Erythroblast (primary cell): ENCODE measurements at regions not wholly inside any gene's neighbourhood (a gene's known extent, or its start where the extent isn't known, plus 50 kb on each side); places are given as distances from the start of the nearest gene placed in this dataset.

ENCODE experiments used
- DNase-seq, 2 experiments: peaks; one replicate each; lab custom pipeline; 2025; lab: John Stamatoyannopoulos, UW
- GATA1 ChIP-seq: IDR thresholded peaks from 2 replicates; pipeline ENCODE4 v1.6.1; 2011; ENCODE audit warnings: low read depth, mild to moderate bottlenecking, control low read depth, low read length, moderate library complexity
- POLR2A ChIP-seq: IDR thresholded peaks from 2 replicates; pipeline ENCODE4 v1.6.1; 2011; ENCODE audit warnings: mild to moderate bottlenecking, low read length

- TF ChIP-seq GATA1 (no peak), POLR2A (no peak)
- no peak for DNase-seq
Observed at GRCh38 chr9:96163161-96163560, 138.8 kb downstream of the HSD17B3 start.

GRCh38 chr9:96161819-96162218 lies 140.2 kb downstream of the HSD17B3 start:
- TF ChIP-seq POLR2A (no peak), GATA1 (no peak)
- no peak for DNase-seq

- TF ChIP-seq POLR2A = no peak
- no peak for TF ChIP-seq GATA1
- DNase-seq = no peak
Observed at GRCh38 chr9:96160866-96161265, 141.1 kb downstream of the HSD17B3 start.

GRCh38 chr9:96160168-96160567 lies 141.8 kb downstream of the HSD17B3 start:
- DNase-seq = no peak
- TF ChIP-seq POLR2A = no peak
- no peak for TF ChIP-seq GATA1

- TF ChIP-seq GATA1 (no peak), POLR2A (no peak)
- no peak for DNase-seq
Observed at GRCh38 chr9:96159596-96159995, 142.4 kb downstream of the HSD17B3 start.

- DNase-seq = no peak
- TF ChIP-seq GATA1 = no peak
- TF ChIP-seq POLR2A = no peak
Observed at GRCh38 chr9:96158909-96159575, 142.9 kb downstream of the HSD17B3 start.

- DNase-seq = no peak
- TF ChIP-seq GATA1 = no peak
- no peak for TF ChIP-seq POLR2A
Observed at GRCh38 chr9:96158147-96158546, 143.8 kb downstream of the HSD17B3 start.

- no peak for DNase-seq
- no peak for TF ChIP-seq POLR2A
- TF ChIP-seq GATA1 = no peak
Observed at GRCh38 chr9:96157675-96158074, 144.3 kb downstream of the HSD17B3 start.

GRCh38 chr9:96156171-96156974 lies 145.6 kb downstream of the HSD17B3 start:
- no peak for DNase-seq

GRCh38 chr9:96154081-96154480 lies 147.9 kb downstream of the HSD17B3 start:
- no peak for DNase-seq
- TF ChIP-seq POLR2A (no peak), GATA1 (no peak)

More at GRCh38 chr9:96156171-96156974, 145.6 kb downstream of the HSD17B3 start:
- no peak for TF ChIP-seq GATA1

GRCh38 chr9:96152550-96152949 lies 149.4 kb downstream of the HSD17B3 start:
- no peak for TF ChIP-seq GATA1
- no peak for TF ChIP-seq POLR2A
- DNase-seq = no peak

GRCh38 chr9:96150324-96151227 lies 151.4 kb downstream of the HSD17B3 start:
- TF ChIP-seq GATA1 (no peak), POLR2A (no peak)
- no peak for DNase-seq

- TF ChIP-seq POLR2A (no peak), GATA1 (no peak)
- DNase-seq = no peak
Observed at GRCh38 chr9:96149533-96150280, 152.3 kb downstream of the HSD17B3 start.
